ENCODE measurements at regions not wholly inside any gene's neighbourhood (a gene's known extent, or its start where the extent isn't known, plus 50 kb on each side); places are given as distances from the start of the nearest gene placed in this dataset.
A peak's percentile ranks its signal among the peaks of the same experiment; 100 is the strongest.

- no peak for DNase-seq
These were observed 123.4 kb upstream of the CSF3R start for GRCh38 chr1:36605942-36606640.

GRCh38 chr1:36603461-36603860 lies 120.7 kb upstream of the CSF3R start:
- DNase-seq = no peak

GRCh38 chr1:36602184-36602583 lies 119.5 kb upstream of the CSF3R start:
- DNase-seq = peak; percentile 26 to 60

GRCh38 chr1:36599828-36600227 lies 117.1 kb upstream of the CSF3R start:
- DNase-seq = no peak

- no peak for DNase-seq
These were observed 114.8 kb upstream of the CSF3R start for GRCh38 chr1:36597514-36597913.

- DNase-seq = no peak
These were observed 113.2 kb upstream of the CSF3R start for GRCh38 chr1:36595921-36596320.

- DNase-seq = no peak
These were observed 112.6 kb upstream of the CSF3R start for GRCh38 chr1:36595349-36595748.

GRCh38 chr1:36594023-36594422 lies 111.3 kb upstream of the CSF3R start:
- DNase-seq = no peak

- no peak for DNase-seq
These were observed 108.6 kb upstream of the CSF3R start for GRCh38 chr1:36591278-36591677.

- DNase-seq = no peak
These were observed 108.1 kb upstream of the CSF3R start for GRCh38 chr1:36590771-36591170.

- DNase-seq = no peak
These were observed 107.6 kb upstream of the CSF3R start for GRCh38 chr1:36590264-36590663.

- no peak for DNase-seq
These were observed 106.3 kb upstream of the CSF3R start for GRCh38 chr1:36588972-36589371.

GRCh38 chr1:36585569-36586548 lies 103.1 kb upstream of the CSF3R start:
- no peak for DNase-seq

GRCh38 chr1:36584874-36585453 lies 102.3 kb upstream of the CSF3R start:
- DNase-seq = no peak

GRCh38 chr1:36583980-36584782 lies 101.5 kb upstream of the CSF3R start:
- no peak for DNase-seq

GRCh38 chr1:36583080-36583479 lies 100.4 kb upstream of the CSF3R start:
- no peak for DNase-seq

GRCh38 chr1:36582066-36582755 lies 99.5 kb upstream of the CSF3R start:
- no peak for DNase-seq

- peak in 1 of 2 experiments; percentile 12 for DNase-seq
These were observed 97.8 kb upstream of the CSF3R start for GRCh38 chr1:36580524-36580923.

- no peak for DNase-seq
These were observed 96.3 kb upstream of the CSF3R start for GRCh38 chr1:36579039-36579438.

GRCh38 chr1:36576551-36577110 lies 93.9 kb upstream of the CSF3R start:
- DNase-seq = no peak

- DNase-seq = peak; percentile 53 to 71
These were observed 93.4 kb upstream of the CSF3R start for GRCh38 chr1:36576118-36576517.

GRCh38 chr1:36573445-36573844 lies 90.7 kb upstream of the CSF3R start:
- DNase-seq = no peak
